WTC11 (cell line): ENCODE measurements at regions not wholly inside any gene's neighbourhood (a gene's known extent, or its start where the extent isn't known, plus 50 kb on each side); places are given as distances from the start of the nearest gene placed in this dataset.

ENCODE experiments used
- ATAC-seq: fragments of 200-7000 bp; cut with Tn5 transposase; 2 replicates; pipeline ENCODE4 v1.10.0; 2021; ENCODE audit warnings: mild to moderate bottlenecking, moderate library complexity
- CTCF ChIA-PET: fragments of 300-600 bp; sonication (Branson Sonifier 250); formaldehyde crosslinking; loops from one replicate; lab custom pipeline; 2021; ENCODE audit warnings: antibody characterized with exemption; lab: Charles Lee
- POLR2A ChIA-PET: fragments of 350-600 bp; sonication (Branson Sonifier 250); formaldehyde crosslinking; loops from one replicate; lab custom pipeline; 2021; ENCODE audit warnings: antibody characterized with exemption; lab: Charles Lee
- DNase-seq: peaks from one replicate; pipeline ENCODE4 v3.0.0; 2021; ENCODE audit warnings: low spot score
- H3K27ac Mint-ChIP-seq: 2 replicates; pipeline ENCODE4 v1.8.0; 2021; ENCODE audit warnings: mixed read lengths
- H3K27me3 Mint-ChIP-seq: 2 replicates; pipeline ENCODE4 v1.8.0; 2021; ENCODE audit warnings: low read depth, mild to moderate bottlenecking, moderate library complexity, mixed read lengths
- H3K36me3 Mint-ChIP-seq: 2 replicates; pipeline ENCODE4 v1.8.0; 2021; ENCODE audit warnings: mixed read lengths
- H3K4me1 Mint-ChIP-seq: 2 replicates; pipeline ENCODE4 v1.8.0; 2022; ENCODE audit warnings: mixed read lengths
- H3K4me3 Mint-ChIP-seq: 2 replicates; pipeline ENCODE4 v1.8.0; 2021; ENCODE audit warnings: mild to moderate bottlenecking, moderate library complexity, mixed read lengths
- H3K9me3 Mint-ChIP-seq: 2 replicates; pipeline ENCODE4 v1.8.0; 2021; ENCODE audit warnings: mixed read lengths
- ARID4B ChIP-seq: sonication (generic); formaldehyde crosslinking; IDR thresholded peaks from 2 replicates; pipeline ENCODE4 v1.8.0; 2023; ENCODE audit warnings: missing genetic modification reagents, mild to moderate bottlenecking, borderline replicate concordance
- CREM ChIP-seq: sonication (generic); formaldehyde crosslinking; IDR thresholded peaks from 2 replicates; pipeline ENCODE4 v1.8.1; 2022; ENCODE audit warnings: mild to moderate bottlenecking, missing genetic modification reagents, moderate library complexity
- CTCF ChIP-seq: fragments of 200-600 bp; IDR thresholded peaks from 2 replicates; pipeline ENCODE4 v1.8.0; 2022; ENCODE audit warnings: antibody characterized with exemption
- ESRRA ChIP-seq: sonication (generic); formaldehyde crosslinking; IDR thresholded peaks from 2 replicates; pipeline ENCODE4 v1.8.1; 2022; ENCODE audit warnings: mild to moderate bottlenecking, missing genetic modification reagents, borderline replicate concordance
- ETV6 ChIP-seq: sonication (generic); formaldehyde crosslinking; IDR thresholded peaks from 2 replicates; pipeline ENCODE4 v1.8.1; 2022; ENCODE audit warnings: mild to moderate bottlenecking, missing genetic modification reagents
- FOXJ3 ChIP-seq: sonication (generic); formaldehyde crosslinking; IDR thresholded peaks from 2 replicates; pipeline ENCODE4 v1.9.0; 2021; ENCODE audit warnings: missing genetic modification reagents, mild to moderate bottlenecking, borderline replicate concordance
- MLX ChIP-seq: sonication (generic); formaldehyde crosslinking; IDR thresholded peaks from 2 replicates; pipeline ENCODE4 v1.8.1; 2023; ENCODE audit warnings: mild to moderate bottlenecking, missing genetic modification reagents, moderate library complexity
- NFYB ChIP-seq: sonication (generic); formaldehyde crosslinking; conservative IDR thresholded peaks from 2 replicates; pipeline ENCODE4 v1.8.0; 2022; ENCODE audit warnings: low read depth, missing genetic modification reagents
- OVOL2 ChIP-seq: fragments of 250-450 bp; sonication (Bioruptor Pico); IDR thresholded peaks from 2 replicates; pipeline ENCODE4 v1.9.0; 2021; ENCODE audit warnings: mild to moderate bottlenecking, borderline replicate concordance
- SP1 ChIP-seq: sonication (generic); formaldehyde crosslinking; conservative IDR thresholded peaks from 2 replicates; pipeline ENCODE4 v1.8.1; 2022; ENCODE audit warnings: missing genetic modification reagents
- TCF7 ChIP-seq: sonication (generic); formaldehyde crosslinking; IDR thresholded peaks from 2 replicates; pipeline ENCODE4 v1.8.0; 2022; ENCODE audit warnings: mild to moderate bottlenecking, low read depth, missing genetic modification reagents, moderate library complexity
- TEAD1 ChIP-seq: sonication (generic); formaldehyde crosslinking; IDR thresholded peaks from 2 replicates; pipeline ENCODE4 v1.8.0; 2022; ENCODE audit warnings: mild to moderate bottlenecking, missing genetic modification reagents
- TEAD4 ChIP-seq: sonication (generic); formaldehyde crosslinking; IDR thresholded peaks from 2 replicates; pipeline ENCODE4 v1.8.0; 2022; ENCODE audit warnings: mild to moderate bottlenecking, missing genetic modification reagents
- ZNF138 ChIP-seq: sonication (generic); formaldehyde crosslinking; conservative IDR thresholded peaks from 2 replicates; pipeline ENCODE4 v1.8.1; 2022; ENCODE audit warnings: mild to moderate bottlenecking, moderate library complexity, missing genetic modification reagents
- ZNF281 ChIP-seq: sonication (generic); formaldehyde crosslinking; IDR thresholded peaks from 2 replicates; pipeline ENCODE4 v1.8.0; 2023; ENCODE audit warnings: mild to moderate bottlenecking, missing genetic modification reagents
- TF ChIP-seq, protein P1 (sequence below): fragments of 250-450 bp; sonication (Bioruptor Pico); IDR thresholded peaks from 2 replicates; pipeline ENCODE4 v1.9.0; 2021; ENCODE audit warnings: moderate library complexity, mild to moderate bottlenecking, inconsistent platforms, borderline replicate concordance

DNA sequence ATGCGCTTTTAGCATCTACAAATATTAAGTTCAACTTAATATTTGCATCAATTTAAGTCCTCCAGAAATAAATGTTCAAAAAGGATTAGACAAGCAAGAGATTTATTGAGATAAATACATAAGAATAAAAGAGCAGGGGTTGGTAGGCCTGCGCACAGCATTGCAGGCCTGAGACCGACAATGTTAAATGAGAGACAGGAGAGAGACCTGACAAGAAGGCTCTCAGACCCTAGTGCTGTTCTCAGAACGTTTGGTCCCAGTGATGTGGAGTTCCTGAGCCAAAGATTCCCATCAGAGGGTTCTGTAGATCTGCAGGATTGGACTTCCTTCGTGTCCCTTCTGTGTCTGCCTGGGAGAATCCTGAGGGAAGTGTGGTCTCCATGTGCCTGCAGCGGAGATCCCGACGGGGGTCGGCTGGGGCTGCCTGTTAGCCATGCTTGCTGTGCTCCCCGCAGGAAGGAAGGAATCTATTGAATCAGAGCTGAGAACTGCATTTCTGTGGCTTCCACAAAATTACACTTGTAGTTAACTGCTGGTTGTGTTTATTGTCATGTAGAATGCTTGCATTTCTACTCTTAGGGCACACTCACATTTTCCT lies 369.9 kb upstream of the SLC10A2 start (continued):
- TF ChIP-seq ARID4B (CRISPR knock-in tag) (no peak), OVOL2 (CRISPR knock-in tag) (no peak), ZNF281 (CRISPR knock-in tag) (0 out of 2 replicates have a peak, but pooled peaks have one; percentile 49)

DNA sequence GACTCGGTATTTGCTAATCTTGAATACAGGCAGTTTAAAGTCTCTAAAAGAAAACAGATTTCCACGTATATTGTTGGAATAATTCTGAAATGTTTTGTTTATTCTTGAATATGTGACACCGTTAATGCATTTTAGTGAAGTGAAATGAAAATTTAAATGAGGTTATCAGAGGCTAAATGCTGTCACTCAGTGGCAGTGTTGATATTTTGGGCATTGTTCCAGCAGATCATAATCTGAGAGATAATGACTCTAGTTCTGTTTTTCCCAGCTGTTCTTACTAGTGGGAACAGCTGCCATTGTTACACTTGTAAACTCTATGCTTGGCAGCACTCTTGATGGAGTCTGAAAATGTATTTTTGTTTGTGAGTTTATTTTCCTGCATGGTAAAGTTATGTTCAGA lies 365.6 kb upstream of the SLC10A2 start:
- H3K36me3 Mint-ChIP-seq = peaks cover 6% of the 10 kb centered on the region
- no peaks in the 10 kb centered on the region for H3K27me3 Mint-ChIP-seq
- TF ChIP-seq FOXJ3 (CRISPR knock-in tag) (no peak), ZNF138 (no peak), SP1 (CRISPR knock-in tag) (no peak), ESRRA (CRISPR knock-in tag) (no peak), TCF7 (CRISPR knock-in tag) (no peak), CREM (CRISPR knock-in tag) (no peak), CTCF (no peak), TEAD4 (CRISPR knock-in tag) (no peak), ETV6 (CRISPR knock-in tag) (no peak), MLX (CRISPR knock-in tag) (no peak), OVOL2 (CRISPR knock-in tag) (no peak), NFYB (no peak), TEAD1 (CRISPR knock-in tag) (no peak)
- TF ChIP-seq, protein P1, sequence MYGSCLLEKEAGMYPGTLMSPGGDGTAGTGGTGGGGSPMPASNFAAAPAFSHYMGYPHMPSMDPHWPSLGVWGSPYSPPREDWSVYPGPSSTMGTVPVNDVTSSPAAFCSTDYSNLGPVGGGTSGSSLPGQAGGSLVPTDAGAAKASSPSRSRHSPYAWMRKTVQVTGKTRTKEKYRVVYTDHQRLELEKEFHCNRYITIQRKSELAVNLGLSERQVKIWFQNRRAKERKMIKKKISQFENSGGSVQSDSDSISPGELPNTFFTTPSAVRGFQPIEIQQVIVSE (CRISPR knock-in tag) = no peak
- ChIA-PET POLR2A (no interaction called here), CTCF (interaction anchor here (0.6 kb wide), 1 partner anchor 11 kb away, joined by 3 read pairs; no protein-coding TSS in a partner anchor)
- H3K4me1 Mint-ChIP-seq = peaks cover 39% of the 10 kb centered on the region
- ATAC-seq (no peak), DNase-seq (no peak)
- no peak overlapping the region for H3K27ac Mint-ChIP-seq
- no peak overlapping the region for H3K4me3 Mint-ChIP-seq
- peaks cover 12% of the 10 kb centered on the region for H3K9me3 Mint-ChIP-seq
